Ovary (tissue), 7 donors: ENCODE measurements at regions not wholly inside any gene's neighbourhood (a gene's known extent, or its start where the extent isn't known, plus 50 kb on each side); places are given as distances from the start of the nearest gene placed in this dataset.

Experiments used
- DNase-seq, 5 donors: peaks; one replicate each; pipeline ENCODE4 v3.0.0-alpha.2; 2019 to 2020
- H3K27ac ChIP-seq, 2 donors: fragments of 200-600 bp; one replicate each; pipeline versions ENCODE4 v1.5.1 to v1.8.0; 2019 to 2022
- H3K27me3 ChIP-seq: fragments of 200-600 bp; one replicate; pipeline ENCODE4 v1.8.0; 2022
- H3K36me3 ChIP-seq: fragments of 200-600 bp; sonication (generic); one replicate; pipeline ENCODE4 v1.5.1; 2019
- H3K4me1 ChIP-seq: one replicate; pipeline ENCODE4 v1.8.1; 2013; ENCODE audit warnings: mild to moderate bottlenecking, moderate library complexity; ENCODE audit not compliant: insufficient read depth
- H3K4me3 ChIP-seq: fragments of 200-600 bp; sonication (generic); one replicate; pipeline ENCODE4 v1.5.1; 2017
- H3K9me3 ChIP-seq, 2 donors: fragments of 200-600 bp in 1 of 2; sonication (generic) in 1 of 2; one replicate each; pipeline versions ENCODE4 v1.5.1 to v1.8.1; 2013 to 2019; ENCODE audit warnings: mild to moderate bottlenecking in 1 of 2, moderate library complexity in 1 of 2
- EP300 ChIP-seq: sonication (generic); formaldehyde crosslinking; IDR thresholded peaks from one replicate; pipeline ENCODE4 v1.6.1; 2017; ENCODE audit warnings: antibody characterized with exemption
- POLR2A ChIP-seq: fragments of 450-650 bp; IDR thresholded peaks from one replicate; pipeline ENCODE4 v1.6.1; 2017; ENCODE audit warnings: antibody characterized with exemption, mild to moderate bottlenecking, moderate library complexity
- WGBS, 3 donors: extraction: QIAGEN DNeasy Blood & Tissue Kit in 1 of 3; methylation state at CpG; one replicate each; pipeline versions ENCODE4 v1.1.5 to v1.1.7; 2013 to 2017; 5-methylcytosine and 5-hydroxymethylcytosine counted together
- intact Hi-C, 4 donors: fragments of 100-400 bp; cut with DNase I; formaldehyde crosslinking; loops; one replicate each; pipeline versions ENCODE4 v1.11.0 to v1.15.1; 2022 to 2023
- TF ChIP-seq, protein P1 (sequence below), 3 donors: fragments of 450-650 bp in 2 of 3; fragments of 200-600 bp in 1 of 3; IDR thresholded peaks; one replicate each; pipeline versions ENCODE4 v1.5.1 to v1.8.0; 2016 to 2022; ENCODE audit warnings: antibody characterized with exemption in 3 of 3, mild to moderate bottlenecking in 1 of 3
- donor health status: DM: no; HTN: no; CAD: no; lungs with moderate emphysema.
- donor health status: DM: no; HTN: no; CAD: no.
- donor health status: Bipolar disorder and iron deficiency.
- donor health status: DM: no; HTN: no; CAD: no.
- donor health status: DM: yes; HTN: yes; CAD: no.

DNA sequence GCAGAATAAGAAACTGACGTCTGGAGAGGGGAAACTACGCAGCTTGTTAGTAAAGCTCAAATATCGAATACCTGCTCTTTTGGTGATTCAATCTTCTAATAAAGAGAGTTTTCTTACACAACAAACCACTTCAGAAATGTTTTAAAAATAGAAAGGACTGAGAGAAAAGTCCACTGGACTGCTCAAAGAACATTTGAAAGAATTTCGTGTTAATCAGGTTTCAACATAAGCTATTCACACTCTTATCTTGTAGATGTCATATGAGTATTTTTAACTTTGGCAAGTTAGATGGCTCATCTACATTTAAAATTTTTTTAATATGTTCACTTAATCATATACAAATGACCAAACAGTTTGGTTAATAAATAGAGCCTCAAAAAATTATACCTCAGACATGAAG is 95.6 kb upstream of the FAM216B start:
- Histone ChIP-seq H3K36me3 (no peaks in the 10 kb centered on the region), H3K4me3 (no peak overlapping the region), H3K9me3 (no peaks in the 10 kb centered on the region), H3K27me3 (no peaks in the 10 kb centered on the region), H3K27ac (no peak overlapping the region), H3K4me1 (no peaks in the 10 kb centered on the region)
- WGBS, 3 donors = 71 to 85% (median 77%) methylated on average over 4 of the region's 4 CpGs
- TF ChIP-seq, protein P1, sequence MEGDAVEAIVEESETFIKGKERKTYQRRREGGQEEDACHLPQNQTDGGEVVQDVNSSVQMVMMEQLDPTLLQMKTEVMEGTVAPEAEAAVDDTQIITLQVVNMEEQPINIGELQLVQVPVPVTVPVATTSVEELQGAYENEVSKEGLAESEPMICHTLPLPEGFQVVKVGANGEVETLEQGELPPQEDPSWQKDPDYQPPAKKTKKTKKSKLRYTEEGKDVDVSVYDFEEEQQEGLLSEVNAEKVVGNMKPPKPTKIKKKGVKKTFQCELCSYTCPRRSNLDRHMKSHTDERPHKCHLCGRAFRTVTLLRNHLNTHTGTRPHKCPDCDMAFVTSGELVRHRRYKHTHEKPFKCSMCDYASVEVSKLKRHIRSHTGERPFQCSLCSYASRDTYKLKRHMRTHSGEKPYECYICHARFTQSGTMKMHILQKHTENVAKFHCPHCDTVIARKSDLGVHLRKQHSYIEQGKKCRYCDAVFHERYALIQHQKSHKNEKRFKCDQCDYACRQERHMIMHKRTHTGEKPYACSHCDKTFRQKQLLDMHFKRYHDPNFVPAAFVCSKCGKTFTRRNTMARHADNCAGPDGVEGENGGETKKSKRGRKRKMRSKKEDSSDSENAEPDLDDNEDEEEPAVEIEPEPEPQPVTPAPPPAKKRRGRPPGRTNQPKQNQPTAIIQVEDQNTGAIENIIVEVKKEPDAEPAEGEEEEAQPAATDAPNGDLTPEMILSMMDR (IDR thresholded peaks at IDR 0.05) = no peak
- no peak for TF ChIP-seq POLR2A
- TF ChIP-seq EP300 = no peak
- DNase-seq = no peak
- intact Hi-C loops = no loop called here

DNA sequence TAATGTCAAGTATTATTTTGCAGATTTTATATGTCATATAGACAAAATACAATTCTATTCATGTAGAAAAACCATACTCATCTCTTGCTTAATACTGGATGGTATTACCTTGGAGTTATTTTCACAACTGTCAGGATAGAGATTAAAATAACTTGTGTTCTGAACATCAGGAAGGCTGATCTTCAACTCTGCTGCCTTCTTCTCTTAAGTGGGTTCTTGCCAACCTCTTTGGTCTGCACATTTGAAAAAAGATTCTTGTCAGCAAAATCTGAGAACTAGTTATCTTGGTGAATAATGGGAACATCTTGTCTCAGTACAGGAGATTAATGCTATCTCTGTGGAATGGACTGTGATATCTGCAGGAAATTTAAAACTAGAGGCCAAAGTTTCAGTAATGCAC is 95.2 kb upstream of the FAM216B start:
- intact Hi-C loops = no loop called here
- Histone ChIP-seq H3K27ac (no peak overlapping the region), H3K4me3 (no peak overlapping the region), H3K9me3 (no peaks in the 10 kb centered on the region), H3K27me3 (no peaks in the 10 kb centered on the region), H3K36me3 (no peaks in the 10 kb centered on the region), H3K4me1 (no peaks in the 10 kb centered on the region)
- TF ChIP-seq, protein P1 (IDR thresholded peaks at IDR 0.05) = no peak
- TF ChIP-seq POLR2A (no peak), EP300 (no peak)
- no peak for DNase-seq

DNA sequence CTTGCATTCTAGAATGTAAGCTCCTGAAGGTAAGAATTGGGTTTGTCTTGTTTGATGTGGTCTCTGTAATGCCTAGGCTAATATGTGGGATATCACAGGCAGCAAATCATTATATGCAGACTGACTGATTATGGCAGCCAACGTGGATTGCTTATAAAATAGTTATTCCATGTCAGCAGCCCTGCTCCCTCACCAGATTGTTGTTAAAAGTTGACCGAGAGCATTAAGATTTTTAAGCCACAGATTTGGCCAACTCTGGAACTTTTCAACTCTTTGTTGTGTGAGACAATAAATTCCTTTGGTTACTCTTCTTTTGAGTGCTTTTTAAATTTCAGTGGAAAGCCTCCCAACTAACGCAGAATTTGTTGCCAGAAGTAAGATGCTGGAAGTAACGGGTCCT is 92.6 kb upstream of the FAM216B start:
- intact Hi-C loops = no loop called here
- no peak overlapping the region for H3K27ac ChIP-seq
- H3K4me1 ChIP-seq = no peaks in the 10 kb centered on the region
- DNase-seq = no peak
- no peaks in the 10 kb centered on the region for H3K36me3 ChIP-seq
- H3K27me3 ChIP-seq = no peaks in the 10 kb centered on the region
- 12 to 20% (median 13%) methylated on average over 4 of the region's 4 CpGs for WGBS, 3 donors
- H3K9me3 ChIP-seq = no peaks in the 10 kb centered on the region
- no peak for TF ChIP-seq POLR2A
- no peak for TF ChIP-seq EP300
- TF ChIP-seq, protein P1 (IDR thresholded peaks at IDR 0.05) = no peak
- H3K4me3 ChIP-seq = no peak overlapping the region

DNA sequence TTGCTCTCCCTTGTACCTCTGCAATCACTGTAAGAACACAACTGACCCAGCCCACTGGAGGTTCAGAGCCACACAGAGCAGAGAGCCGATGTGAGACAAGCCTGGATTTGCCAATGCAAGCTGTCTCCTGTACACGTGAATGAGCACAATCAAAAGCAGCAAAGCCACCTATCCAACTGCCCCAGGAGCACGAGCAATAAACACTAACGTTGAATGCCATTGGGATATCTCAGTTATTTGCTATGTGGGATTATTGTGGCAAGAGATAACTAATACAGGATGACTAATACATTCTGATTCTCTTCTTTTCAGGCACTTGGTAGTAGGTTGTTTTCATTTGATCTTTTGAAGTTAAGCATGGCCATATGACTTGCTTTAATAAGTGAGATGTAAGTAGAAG is 85.2 kb upstream of the FAM216B start:
- H3K27me3 ChIP-seq = no peaks in the 10 kb centered on the region
- H3K4me1 ChIP-seq = no peaks in the 10 kb centered on the region
- no peak overlapping the region for H3K27ac ChIP-seq
- no peaks in the 10 kb centered on the region for H3K36me3 ChIP-seq
- intact Hi-C loops = no loop called here
- 49 to 56% (median 53%) methylated on average over 4 of the region's 4 CpGs for WGBS, 3 donors
- no peak for DNase-seq
- TF ChIP-seq EP300 (no peak), POLR2A (no peak)
- TF ChIP-seq, protein P1 (IDR thresholded peaks at IDR 0.05) = no peak
- no peaks in the 10 kb centered on the region for H3K9me3 ChIP-seq
- no peak overlapping the region for H3K4me3 ChIP-seq

DNA sequence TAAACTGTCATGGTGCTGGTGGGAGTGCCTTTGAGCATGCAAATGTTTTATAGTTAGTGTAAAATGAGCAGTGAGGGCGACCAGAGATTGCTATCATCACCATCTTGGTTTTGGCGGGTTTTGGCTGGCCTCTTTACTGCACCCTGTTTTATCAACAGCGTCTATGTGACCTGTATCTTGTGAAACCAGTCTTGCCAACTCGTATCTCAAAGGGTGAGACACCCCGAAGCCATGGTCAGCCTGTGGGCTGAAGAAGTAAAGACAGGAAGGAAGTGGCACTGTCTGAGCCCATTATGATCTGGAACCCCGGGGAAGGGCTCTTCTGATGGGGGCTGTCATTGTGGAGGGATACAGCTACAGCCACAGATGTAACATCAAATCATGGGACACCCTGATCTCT is 81.5 kb upstream of the FAM216B start:
- DNase-seq = no peak
- H3K4me3 ChIP-seq = no peak overlapping the region
- TF ChIP-seq POLR2A (no peak), EP300 (no peak)
- TF ChIP-seq, protein P1 (IDR thresholded peaks at IDR 0.05) = no peak
- 85 to 89% (median 88%) methylated on average over 6 of the region's 6 CpGs for WGBS, 3 donors
- no peaks in the 10 kb centered on the region for H3K9me3 ChIP-seq
- H3K27ac ChIP-seq = no peak overlapping the region
- H3K36me3 ChIP-seq = no peaks in the 10 kb centered on the region
- peaks cover 3% of the 10 kb centered on the region for H3K4me1 ChIP-seq
- H3K27me3 ChIP-seq = no peaks in the 10 kb centered on the region
- intact Hi-C loops = no loop called here
